Esophagus muscularis mucosa (tissue), 3 donors: ENCODE measurements at regions not wholly inside any gene's neighbourhood (a gene's known extent, or its start where the extent isn't known, plus 50 kb on each side); places are given as distances from the start of the nearest gene placed in this dataset.

Experiments used
- POLR2A ChIP-seq: fragments of 450-650 bp; IDR thresholded peaks from one replicate; pipeline ENCODE4 v1.6.1; 2017; ENCODE audit warnings: antibody characterized with exemption, moderate library complexity, mild to moderate bottlenecking, low read depth
- POLR2AphosphoS5 ChIP-seq, 2 donors: sonication (generic); formaldehyde crosslinking; IDR thresholded peaks; one replicate each; pipeline ENCODE4 v1.6.1; 2017; ENCODE audit warnings: antibody characterized with exemption in 2 of 2
- TF ChIP-seq, protein P1 (sequence below), 3 experiments: fragments of 200-600 bp in 2 of 3; fragments of 450-650 bp in 1 of 3; sonication (generic) in 2 of 3; IDR thresholded peaks; one replicate each; pipeline ENCODE4 v1.5.1; 2017 to 2019; ENCODE audit warnings: antibody characterized with exemption in 3 of 3, mild to moderate bottlenecking in 2 of 3, moderate library complexity in 1 of 3

DNA sequence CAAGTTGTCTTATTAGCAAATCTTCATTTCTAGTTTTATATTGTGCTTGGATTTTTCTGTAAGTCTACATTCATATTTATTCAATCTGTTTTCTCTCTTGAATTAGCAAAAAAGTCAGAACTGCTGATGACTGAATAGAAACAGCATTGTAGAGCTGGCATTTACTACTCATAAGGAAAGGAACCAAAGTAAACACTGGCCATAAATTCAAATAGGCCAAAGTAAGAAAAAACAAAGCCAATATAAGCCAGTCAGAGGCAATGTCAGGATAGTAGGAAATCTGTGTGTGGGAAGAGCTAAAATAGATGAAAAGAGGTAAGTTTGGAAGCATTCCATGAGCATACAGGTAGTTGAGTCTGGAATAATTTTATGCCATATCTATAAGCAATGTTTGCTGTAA, 307.2 kb upstream of the SLITRK3 start:
- TF ChIP-seq, protein P1, sequence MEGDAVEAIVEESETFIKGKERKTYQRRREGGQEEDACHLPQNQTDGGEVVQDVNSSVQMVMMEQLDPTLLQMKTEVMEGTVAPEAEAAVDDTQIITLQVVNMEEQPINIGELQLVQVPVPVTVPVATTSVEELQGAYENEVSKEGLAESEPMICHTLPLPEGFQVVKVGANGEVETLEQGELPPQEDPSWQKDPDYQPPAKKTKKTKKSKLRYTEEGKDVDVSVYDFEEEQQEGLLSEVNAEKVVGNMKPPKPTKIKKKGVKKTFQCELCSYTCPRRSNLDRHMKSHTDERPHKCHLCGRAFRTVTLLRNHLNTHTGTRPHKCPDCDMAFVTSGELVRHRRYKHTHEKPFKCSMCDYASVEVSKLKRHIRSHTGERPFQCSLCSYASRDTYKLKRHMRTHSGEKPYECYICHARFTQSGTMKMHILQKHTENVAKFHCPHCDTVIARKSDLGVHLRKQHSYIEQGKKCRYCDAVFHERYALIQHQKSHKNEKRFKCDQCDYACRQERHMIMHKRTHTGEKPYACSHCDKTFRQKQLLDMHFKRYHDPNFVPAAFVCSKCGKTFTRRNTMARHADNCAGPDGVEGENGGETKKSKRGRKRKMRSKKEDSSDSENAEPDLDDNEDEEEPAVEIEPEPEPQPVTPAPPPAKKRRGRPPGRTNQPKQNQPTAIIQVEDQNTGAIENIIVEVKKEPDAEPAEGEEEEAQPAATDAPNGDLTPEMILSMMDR (IDR thresholded peaks at IDR 0.05) = no peak
- TF ChIP-seq POLR2A = no peak
- TF ChIP-seq POLR2AphosphoS5 (IDR thresholded peaks at IDR 0.05) = no peak
